GM19240 (cell line): ENCODE measurements at regions not wholly inside any gene's neighbourhood (a gene's known extent, or its start where the extent isn't known, plus 50 kb on each side); places are given as distances from the start of the nearest gene placed in this dataset.
"Not testable (repeated sequence)": the region's sequence is repeated elsewhere in the genome, so short reads cannot be mapped to it uniquely, and the experiment has no call there.

Experiments used
- DNase-seq: peaks from one replicate; pipeline ENCODE4 v3.0.0; 2011; ENCODE audit warnings: low spot score; ENCODE audit not compliant: insufficient read length

GRCh38 chr14:77985211-77985615 is 185.0 kb upstream of the NRXN3 start:
- no peak for DNase-seq

- no peak for DNase-seq
Measured at GRCh38 chr14:77986773-77987172, 183.4 kb upstream of the NRXN3 start.

- DNase-seq = no peak
Measured at GRCh38 chr14:77988096-77988870, 181.9 kb upstream of the NRXN3 start.

- DNase-seq = no peak
Measured at GRCh38 chr14:77988970-77989369, 181.2 kb upstream of the NRXN3 start.

GRCh38 chr14:77989441-77989991 is 180.7 kb upstream of the NRXN3 start:
- DNase-seq = no peak

- DNase-seq = no peak
Measured at GRCh38 chr14:77990337-77990736, 179.8 kb upstream of the NRXN3 start.

GRCh38 chr14:77991128-77991772 is 178.9 kb upstream of the NRXN3 start:
- DNase-seq = no peak

- DNase-seq = peak; percentile 11
Measured at GRCh38 chr14:78005325-78005724, 164.8 kb upstream of the NRXN3 start.

- no peak for DNase-seq
Measured at GRCh38 chr14:78007160-78007559, 163.0 kb upstream of the NRXN3 start.

GRCh38 chr14:78010688-78011087 is 159.5 kb upstream of the NRXN3 start:
- DNase-seq = no peak

- not testable (repeated sequence) for DNase-seq
Measured at GRCh38 chr14:78013911-78014310, 156.3 kb upstream of the NRXN3 start.

GRCh38 chr14:78016532-78016931 is 153.6 kb upstream of the NRXN3 start:
- no peak for DNase-seq

GRCh38 chr14:78018283-78018682 is 151.9 kb upstream of the NRXN3 start:
- DNase-seq = no peak

- peak; percentile 55 for DNase-seq
Measured at GRCh38 chr14:78022059-78022458, 148.1 kb upstream of the NRXN3 start.

GRCh38 chr14:78023112-78023511 is 147.1 kb upstream of the NRXN3 start:
- DNase-seq = no peak

GRCh38 chr14:78028471-78028870 is 141.7 kb upstream of the NRXN3 start:
- DNase-seq = no peak

- no peak for DNase-seq
Measured at GRCh38 chr14:78029601-78030372, 140.4 kb upstream of the NRXN3 start.

GRCh38 chr14:78043349-78043748 is 126.8 kb upstream of the NRXN3 start:
- no peak for DNase-seq

GRCh38 chr14:78048120-78048519 is 122.1 kb upstream of the NRXN3 start:
- DNase-seq = no peak

GRCh38 chr14:78056890-78057289 is 113.3 kb upstream of the NRXN3 start:
- not testable (repeated sequence) for DNase-seq

GRCh38 chr14:78070344-78070743 is 99.8 kb upstream of the NRXN3 start:
- no peak for DNase-seq

GRCh38 chr14:78071016-78071549 is 99.1 kb upstream of the NRXN3 start:
- DNase-seq = no peak
